HPDE6-E6E7 (cell line): ENCODE measurements at regions not wholly inside any gene's neighbourhood (a gene's known extent, or its start where the extent isn't known, plus 50 kb on each side); places are given as distances from the start of the nearest gene placed in this dataset.
"Not testable (repeated sequence)": the region's sequence is repeated elsewhere in the genome, so short reads cannot be mapped to it uniquely, and the experiment has no call there.

Experiments used
- DNase-seq: peaks from one replicate; pipeline ENCODE4 v3.0.0; 2011; ENCODE audit warnings: missing footprints; ENCODE audit errors: extremely low spot score

DNA sequence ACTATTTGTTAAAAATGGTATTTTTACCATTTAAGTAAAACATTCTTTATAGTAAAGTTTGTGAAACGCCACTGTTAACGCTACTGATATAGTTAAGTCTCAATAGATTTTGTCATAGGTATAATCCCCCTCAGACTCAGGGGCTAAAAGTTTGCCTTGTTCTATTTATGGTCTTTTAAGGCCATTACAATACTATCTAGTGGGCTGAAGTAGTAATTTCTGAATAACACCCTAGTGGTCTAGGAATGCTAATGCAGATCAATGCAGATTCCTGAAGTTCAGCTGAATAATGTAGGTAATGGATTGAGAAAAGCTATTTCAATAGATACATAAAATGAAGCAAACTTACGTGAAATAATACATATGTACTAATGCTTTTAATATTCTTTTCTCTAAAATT, 989.3 kb upstream of the NOVA1 start:
- DNase-seq, result no peak

DNA sequence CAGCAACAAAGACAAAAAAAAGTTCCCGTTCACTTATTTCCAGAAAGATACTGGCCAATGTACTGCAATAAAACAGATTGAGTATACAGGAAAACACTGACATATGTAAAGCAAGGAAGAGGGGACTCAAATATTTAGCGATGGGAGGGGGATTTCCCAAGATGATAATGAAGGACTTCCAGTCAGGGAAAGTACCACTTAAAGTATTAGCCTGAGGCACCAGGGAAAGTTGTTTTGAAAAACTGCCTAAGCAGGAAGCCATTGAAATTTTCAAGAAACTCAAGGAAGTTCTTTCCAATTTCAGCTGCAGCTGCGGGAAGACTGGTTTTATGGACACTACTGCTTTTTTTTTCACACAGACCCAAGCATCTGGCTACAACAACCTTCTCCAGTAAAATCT, 1007.4 kb upstream of the NOVA1 start:
- DNase-seq, result no peak

DNA sequence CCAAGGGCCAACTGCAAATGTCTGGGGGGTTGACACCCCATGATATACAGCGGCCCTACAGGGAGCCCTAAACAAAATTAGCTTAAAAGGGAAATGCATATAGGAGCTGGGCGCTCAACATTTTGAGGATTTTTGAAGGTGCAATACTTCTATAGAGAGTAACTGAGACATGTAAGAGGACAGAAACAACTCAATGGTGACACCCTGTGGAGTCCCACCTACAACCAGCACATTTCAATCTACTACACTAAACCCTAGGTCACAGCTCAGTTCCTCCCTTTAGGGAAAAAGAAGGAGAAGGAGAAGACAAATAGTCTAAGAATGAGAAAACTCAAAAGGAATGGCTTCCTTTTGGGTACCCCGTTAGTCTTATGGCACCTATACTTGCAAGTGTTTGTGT, 1010.5 kb upstream of the NOVA1 start:
- no peak for DNase-seq

DNA sequence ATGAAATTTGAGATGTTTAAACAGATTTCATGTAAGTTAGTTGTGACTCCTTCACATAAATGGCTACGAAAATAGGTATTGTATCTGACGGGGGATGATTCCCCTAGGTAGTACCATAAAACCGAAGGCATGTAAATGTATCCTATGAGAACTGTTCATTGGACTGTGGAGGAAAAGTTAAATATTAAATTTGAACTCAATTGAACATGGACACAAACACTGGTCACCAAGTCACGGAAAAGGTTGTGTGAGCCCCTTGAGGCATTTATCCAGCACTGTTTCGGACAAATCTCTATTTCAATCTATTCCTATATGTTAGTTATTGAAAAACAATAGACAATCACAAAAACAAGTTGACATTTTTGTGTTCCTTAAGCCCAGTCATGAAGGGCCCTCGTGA, 1014.3 kb upstream of the NOVA1 start:
- no peak for DNase-seq

DNA sequence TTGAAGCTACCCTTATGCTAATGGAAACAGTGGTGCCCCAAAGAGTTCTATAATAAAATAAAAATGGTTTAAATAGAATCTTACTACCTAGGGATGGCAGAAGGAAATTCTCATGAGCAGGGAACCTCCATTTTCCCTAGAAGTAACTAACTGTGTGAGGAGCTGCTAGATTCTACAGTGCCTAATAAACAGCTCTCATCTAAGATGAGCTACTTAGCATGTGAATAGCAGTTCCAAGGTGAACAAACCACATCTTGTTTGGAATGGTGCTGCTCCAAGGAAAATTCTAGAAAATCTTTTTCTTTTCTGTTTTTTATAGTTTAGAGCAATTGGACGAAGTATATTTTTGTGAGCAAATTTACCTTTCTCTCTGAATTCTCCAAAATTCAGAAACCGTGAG, 1015.3 kb upstream of the NOVA1 start:
- DNase-seq, result no peak

DNA sequence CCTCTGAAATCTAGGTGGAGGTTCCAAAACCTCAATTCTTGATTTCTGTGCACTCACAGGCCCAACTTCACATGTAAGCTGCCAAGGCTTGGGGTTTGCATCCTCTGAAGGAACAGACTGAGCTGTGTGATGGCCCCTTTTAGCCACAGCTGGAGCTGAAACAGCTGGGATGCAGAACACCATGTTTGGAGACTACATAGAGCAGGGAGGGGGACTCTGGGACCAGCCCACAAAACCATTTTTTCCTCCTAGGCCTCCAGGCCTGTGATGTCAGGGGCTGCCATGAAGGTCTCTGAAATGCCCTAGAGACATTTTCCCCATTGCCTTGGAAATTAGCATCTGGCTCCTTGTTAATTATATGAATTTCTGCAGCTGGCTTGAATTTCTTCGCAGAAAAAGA, 1025.9 kb upstream of the NOVA1 start:
- no peak for DNase-seq

DNA sequence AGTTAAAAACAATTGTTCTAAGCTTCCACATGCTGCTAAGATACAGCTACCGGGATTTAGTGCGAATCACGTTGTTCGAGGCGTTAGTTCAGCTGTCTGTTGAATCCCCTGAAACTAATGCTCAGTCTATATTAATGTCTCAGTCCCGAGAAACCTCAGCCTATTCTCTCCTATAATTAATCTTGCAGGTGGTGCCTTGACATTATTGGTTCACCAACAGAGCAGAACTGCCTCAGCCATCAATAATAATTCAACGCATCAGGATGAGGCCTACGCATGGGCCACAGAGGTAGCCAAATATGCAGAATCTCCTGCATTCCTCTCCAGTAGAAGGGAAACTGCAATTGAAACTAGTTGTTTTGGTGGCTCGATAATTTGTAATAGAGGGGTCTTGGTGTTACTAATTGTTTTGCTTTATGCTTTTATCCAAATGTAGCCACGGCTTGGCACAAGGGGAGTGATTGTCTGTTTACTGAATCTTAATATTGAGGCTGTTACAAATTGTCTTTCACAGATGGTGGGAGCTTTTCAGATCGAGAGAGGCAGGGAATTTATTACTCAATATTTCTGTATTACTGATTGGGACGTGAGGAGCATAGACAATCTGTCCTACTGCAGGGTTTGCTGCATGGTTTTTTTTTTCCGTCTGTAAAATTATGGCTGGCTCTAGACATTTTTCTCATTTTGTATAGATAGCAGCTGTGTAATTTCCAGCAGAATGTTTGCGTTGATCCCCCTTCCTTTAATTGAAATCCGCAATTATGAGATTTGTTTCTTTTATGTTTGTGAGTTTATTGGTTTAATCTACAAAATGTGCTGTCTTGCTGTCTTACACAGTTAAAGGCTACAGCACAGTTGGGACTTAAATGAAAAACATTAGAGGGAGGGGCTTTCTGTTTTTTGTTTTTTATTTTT, 1036.5 kb upstream of the NOVA1 start:
- DNase-seq, result no peak

DNA sequence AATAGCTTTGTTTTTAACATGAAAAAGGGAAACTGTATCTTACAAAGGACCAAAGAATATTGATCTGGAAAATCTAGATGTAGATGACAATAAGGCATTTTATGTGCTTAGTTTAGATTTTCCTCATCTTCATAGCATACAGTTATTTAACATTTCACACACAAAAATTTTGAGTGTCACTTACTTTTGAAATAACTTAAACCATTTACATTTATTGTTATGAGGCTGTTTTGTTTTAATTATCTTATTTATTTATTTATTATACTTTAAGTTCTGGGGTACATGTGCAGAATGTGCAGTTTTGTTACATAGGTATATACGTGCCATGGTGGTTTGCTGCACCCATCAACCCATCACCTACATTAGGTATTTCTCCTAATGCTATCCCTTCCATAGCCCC, 1042.9 kb upstream of the NOVA1 start:
- not testable (repeated sequence) for DNase-seq

DNA sequence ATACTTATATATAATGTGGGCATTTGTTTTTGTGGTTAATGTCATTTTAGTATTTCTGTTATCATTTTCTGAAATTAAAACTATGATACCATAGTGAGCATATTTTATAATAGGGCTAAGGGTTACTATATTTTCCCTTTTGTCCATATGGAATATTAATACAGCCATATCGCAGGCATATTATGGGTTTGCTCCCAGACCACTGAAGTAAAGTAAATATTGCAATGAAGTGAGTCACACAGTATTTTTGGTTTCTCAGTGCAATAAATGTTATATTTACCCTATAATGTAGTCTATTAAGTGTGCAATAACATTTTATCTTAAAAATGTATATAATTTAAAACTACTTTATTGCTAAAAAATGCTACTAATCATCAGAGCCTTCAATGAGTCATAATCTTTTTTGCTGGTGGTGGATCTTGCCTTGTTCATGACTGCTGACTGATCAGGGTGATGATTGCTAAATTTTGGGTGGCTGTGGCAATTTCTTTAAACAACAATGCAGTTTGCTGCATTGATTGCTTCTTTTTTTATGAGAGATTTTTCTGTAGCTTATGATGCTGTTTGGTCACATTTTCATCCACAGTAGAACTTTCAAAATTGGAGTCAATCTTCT, 1044.5 kb upstream of the NOVA1 start:
- no peak for DNase-seq

DNA sequence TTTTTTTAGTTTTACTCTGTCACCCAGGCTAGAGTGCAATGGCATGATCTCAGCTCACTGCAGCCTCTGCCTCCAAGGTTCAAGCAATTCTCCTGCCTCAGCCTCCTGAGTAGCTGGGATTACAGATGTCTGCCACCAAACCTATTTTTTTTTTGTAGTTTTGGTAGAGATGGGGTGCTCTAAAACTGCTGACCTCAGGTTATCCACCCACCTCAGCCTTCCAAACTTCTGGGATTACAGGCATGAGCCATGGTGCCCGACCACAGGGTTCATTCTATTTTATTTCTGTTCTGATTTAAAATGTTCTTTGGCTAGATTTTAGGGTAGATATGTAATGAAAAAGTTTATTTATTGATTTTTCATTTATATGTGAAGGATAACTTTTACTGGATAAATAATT, 1062.8 kb upstream of the NOVA1 start:
- no peak for DNase-seq

DNA sequence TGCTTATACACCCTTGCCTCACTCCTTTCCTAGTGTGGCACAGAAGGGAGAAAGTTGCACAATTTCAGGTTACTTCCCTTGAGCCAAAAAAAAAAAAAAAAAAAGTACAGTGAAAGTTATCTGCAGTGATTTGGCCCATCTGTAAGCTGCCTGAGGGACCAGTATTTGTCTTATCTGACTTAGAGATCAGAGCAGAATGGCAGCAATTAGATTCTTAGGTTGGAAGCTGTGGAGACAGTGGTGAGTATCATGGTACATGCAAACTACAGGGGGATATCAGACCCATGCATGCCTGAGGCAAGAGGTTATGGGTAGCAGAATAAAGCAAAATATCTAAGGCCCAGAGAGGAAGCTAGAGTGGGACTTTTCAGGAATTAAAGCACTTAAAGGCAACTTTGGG, 1070.7 kb upstream of the NOVA1 start:
- no peak for DNase-seq

DNA sequence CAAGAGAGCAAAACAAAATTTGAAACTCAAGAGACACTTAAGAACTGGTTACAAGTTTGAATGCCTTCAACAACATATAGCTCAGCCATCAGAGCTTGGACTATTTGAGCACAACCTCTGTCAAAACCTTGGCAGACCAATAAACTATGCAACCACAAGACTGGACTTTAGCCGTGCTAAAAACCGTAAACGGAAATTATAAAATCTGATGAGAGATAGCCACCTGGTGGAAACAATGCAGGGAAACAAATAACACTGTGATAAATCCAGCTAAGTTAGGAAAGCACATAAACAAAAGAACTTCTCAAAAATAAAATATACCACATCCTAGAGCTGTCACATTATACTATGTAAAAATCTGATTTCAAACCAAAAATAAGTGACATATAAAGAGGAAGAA, 1074.2 kb upstream of the NOVA1 start:
- DNase-seq, result no peak

DNA sequence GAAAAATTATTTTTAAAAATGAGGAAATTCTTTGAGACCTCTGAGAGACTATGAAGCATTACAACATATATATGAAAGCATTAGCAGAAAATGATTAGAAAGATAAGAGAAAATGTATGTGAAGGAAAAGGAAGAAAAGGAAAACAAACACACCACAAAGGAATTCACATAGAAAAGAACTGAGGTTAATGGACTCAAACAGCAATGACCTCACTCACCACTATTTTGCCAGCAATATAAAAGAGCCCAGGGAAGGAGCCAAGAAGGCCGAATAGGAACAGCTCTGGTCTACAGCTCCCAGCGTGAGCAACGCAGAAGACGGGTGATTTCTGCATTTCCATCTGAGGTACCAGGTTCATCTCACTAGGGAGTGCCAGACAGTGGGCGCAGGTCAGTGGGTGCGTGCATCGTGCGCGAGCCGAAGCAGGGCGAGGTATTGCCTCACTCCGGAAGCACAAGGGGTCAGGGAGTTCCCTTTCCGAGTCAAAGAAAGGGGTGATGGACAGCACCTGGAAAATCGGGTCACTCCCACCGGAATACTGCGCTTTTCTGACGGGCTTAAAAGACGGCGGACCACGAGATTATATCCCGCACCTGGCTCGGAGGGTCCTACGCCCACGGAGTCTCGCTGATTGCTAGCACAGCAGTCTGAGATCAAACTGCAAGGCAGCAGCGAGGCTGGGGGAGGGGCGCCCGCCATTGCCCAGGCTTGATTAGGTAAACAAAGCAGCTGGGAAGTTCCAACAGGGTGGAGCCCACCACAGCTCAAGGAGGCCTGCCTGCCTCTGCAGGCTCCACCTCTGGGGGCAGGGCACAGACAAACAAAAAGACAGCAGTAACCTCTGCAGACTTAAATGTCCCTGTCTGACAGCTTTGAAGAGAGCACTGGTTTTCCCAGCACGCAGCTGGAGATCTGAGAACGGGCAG, 1075.2 kb upstream of the NOVA1 start:
- not testable (repeated sequence) for DNase-seq

DNA sequence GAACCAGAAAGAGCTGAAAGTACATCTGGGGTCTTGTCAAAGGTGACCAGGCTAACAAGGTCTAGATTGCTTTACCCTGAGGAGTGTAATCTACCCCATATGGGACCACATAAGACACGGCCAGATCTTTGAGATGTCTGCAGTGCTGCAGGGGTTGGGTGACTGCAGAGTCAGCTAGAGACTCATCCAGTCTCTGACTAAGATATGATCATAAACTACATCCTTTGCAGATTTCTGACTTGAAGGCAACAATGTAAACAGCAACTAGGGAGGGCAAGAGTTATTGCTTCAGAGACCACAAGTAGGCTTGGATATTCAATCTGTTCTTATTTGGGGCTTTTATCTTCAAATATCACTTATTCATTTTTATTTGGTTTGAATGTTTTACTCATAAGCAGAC, 1080.5 kb upstream of the FOXG1 start:
- peak; percentile 3 for DNase-seq

DNA sequence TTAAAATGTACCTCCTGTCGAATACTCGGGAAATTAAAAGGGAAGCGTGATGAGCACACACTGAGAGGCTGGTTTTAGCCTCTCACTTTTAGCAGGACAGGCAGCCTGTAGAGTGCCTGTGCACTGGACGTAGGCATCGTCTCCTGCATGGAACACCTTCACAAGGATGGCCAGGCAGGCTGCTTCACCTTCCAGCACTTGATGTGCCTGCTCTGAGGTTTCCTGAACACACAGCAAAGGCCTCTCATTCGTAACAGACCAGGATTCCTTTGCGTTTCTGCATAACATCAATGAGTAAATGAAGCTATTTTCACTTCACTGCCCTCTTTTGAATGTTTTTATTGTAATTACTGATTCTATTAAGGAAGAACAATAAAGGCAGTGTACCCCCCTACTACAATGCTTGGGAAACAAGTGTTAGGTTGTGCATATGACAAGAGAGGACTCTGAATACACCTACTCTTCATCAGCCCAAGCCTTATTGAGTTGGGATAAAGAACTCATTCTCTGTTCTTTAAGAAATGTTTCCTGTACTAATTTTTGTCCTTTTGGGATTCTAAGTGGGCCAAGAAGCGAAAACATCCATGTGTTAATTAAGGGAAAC, 1077.6 kb upstream of the FOXG1 start:
- DNase-seq, result no peak

DNA sequence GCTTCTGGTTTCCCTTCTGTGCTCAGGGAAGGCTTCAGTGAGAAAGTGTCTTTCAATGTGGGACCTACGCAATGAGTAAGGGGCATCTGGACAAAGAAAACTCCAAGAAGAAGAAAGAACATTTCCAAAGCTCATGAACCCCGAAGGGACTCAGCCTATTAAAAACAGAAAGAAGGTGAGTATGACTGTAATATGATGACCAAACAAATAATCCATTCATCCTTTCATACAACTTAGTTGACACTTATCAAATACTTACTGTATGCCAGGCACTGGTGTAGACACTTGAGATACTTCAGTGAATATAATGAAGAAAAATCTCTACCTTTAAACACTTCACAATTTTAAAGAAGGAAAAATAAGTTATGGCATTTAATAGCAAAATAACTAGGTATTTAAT, 1054.2 kb upstream of the FOXG1 start:
- DNase-seq, result no peak

DNA sequence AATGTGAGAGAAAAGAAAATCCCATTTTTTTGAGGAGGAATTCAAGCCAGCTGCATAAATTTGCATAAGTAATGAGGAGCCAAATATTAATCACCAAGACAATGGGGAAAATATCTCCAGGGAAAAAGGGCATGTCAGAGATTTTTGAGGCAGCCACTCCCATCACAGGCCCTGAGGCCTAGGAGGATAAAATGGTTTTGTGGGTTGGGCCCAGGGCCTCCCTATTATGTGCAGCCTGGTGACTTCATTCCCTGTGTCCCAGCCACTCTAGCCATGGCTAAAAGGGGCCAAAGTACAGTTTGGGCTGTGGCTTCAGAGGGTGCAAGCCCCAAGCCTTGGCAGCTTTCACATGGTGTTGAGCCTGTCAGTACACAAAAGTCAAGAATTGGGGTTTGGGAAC, 1051.0 kb upstream of the FOXG1 start:
- no peak for DNase-seq

DNA sequence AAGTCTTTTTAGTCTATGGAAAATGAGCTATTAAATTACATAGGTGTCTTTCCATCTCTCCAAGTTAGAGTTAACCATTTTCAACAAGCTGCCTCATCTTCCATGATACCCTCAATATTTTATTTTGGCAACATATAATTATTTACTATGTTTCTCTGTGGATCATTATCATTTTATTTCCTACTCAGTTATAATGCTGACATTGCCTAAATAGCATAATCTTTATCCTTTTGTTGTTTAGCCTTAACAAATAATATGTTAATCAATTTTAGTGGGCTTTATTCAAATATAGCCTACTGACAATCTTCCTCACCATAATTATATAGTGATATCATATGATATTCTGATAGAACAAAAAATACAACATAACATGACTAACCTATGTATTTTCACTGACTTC, 1044.8 kb upstream of the FOXG1 start:
- no peak for DNase-seq

DNA sequence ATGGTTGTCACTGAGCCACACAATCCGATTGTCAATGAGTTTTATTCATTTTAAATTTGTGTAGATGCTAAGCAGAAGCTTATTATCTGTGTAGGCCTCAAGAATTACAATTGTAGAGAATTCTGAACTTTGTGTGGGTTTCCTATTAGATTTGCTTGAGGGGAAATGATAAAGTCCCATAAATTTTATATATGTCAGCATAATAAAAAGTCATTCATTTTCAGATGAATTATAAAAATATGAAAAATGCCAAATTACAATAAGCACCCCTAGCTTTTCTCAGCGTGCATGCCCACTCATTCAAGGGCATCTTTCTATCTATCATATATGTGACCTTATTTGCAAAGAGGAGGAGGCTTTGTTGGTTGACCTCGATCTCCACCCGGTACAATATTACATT, 1041.1 kb upstream of the FOXG1 start:
- DNase-seq, result no peak

DNA sequence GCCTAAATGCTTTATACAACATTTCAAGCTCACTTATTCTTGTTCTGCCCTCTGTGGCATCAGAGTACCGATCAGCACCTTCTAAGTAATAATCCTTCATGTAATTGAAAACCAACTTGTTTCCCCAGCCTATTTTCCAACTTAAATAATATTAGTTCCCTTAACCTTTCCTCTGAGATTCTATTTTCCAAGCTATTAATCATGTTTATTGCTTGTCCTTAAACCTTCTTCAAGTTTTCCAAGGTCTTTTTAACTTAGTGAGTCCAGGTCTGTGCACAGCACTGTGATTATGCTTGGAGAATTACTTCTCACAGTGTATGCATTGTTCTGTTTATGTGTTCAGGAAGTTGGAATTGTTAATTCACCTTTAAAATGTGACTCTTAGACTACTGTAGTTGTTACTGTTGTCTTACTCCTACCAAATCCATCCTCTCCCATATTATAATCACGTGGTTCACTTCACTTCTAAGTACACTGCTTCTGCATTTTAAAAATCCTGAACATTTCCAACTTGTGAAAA, 1039.3 kb upstream of the FOXG1 start:
- DNase-seq, result no peak

DNA sequence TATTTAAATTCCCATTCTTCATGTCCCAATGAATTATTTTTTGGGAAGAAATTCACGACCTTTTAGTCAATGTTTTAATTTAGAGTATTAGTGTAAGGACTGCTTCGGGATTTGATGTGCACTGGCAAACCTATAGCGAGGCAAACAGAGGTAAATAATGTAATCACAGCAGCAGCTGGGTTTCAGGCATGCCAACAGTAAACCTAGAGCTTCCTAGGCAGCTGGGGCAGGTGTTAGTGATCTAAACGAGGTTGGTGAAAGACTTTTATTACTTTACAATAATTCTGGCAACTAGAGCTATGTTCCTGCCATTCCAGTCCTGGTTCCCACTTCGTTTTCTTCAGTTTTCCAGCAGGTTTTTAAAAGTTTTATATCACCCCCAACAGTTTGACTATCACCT, 1036.4 kb upstream of the FOXG1 start:
- DNase-seq, result no peak

DNA sequence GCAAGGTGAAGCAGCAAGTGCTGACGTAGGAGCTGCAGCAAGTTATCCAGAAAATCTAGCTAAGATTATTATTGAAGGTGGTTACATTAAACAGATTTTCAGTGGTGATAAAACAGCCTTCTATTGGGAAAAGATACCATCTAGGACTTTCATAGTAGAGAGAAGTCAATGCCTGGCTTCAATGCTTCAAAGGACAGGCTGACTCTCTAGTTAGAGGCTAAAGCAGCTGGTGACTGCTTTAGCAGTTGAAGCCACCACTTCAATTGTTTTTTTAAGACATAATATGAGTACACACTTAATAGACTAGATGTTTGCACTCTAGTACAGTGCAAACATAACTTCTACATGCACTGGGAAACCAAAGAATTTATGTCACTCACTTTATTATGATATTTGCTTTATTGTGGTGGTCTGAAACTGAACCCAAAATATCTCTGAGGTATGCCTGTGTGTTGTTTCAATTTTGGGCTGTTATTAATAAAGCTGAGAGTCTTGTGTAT, 1026.9 kb upstream of the FOXG1 start:
- DNase-seq, result no peak
